ENCODE measurements at regions not wholly inside any gene's neighbourhood (a gene's known extent, or its start where the extent isn't known, plus 50 kb on each side); places are given as distances from the start of the nearest gene placed in this dataset.

GRCh38 chr9:13431222-13431536, 151.7 kb upstream of the MPDZ start:
- Mint-ChIP-seq H3K4me1 (peaks cover 44% of the 10 kb centered on the region), H3K36me3 (no peaks in the 10 kb centered on the region), H3K27ac (no peak overlapping the region), H3K27me3 (ENCODE audit: low read depth) (no peaks in the 10 kb centered on the region), H3K9me3 (no peaks in the 10 kb centered on the region), H3K4me3 (no peak overlapping the region)
- no peak for TF ChIP-seq CTCF (IDR thresholded peaks at IDR 0.05; ENCODE audit: unreplicated experiment)
- DNase-seq (ENCODE audit: low spot score in 2 of 2, unreplicated experiment in 2 of 2): no peak

GRCh38 chr9:13430368-13431221, 151.1 kb upstream of the MPDZ start:
- no peak for DNase-seq (ENCODE audit: low spot score in 2 of 2, unreplicated experiment in 2 of 2)
- Mint-ChIP-seq H3K9me3 (no peaks in the 10 kb centered on the region), H3K36me3 (no peaks in the 10 kb centered on the region), H3K4me3 (no peak overlapping the region), H3K27me3 (ENCODE audit: low read depth) (no peaks in the 10 kb centered on the region), H3K4me1 (peaks cover 46% of the 10 kb centered on the region), H3K27ac (no peak overlapping the region)
- TF ChIP-seq CTCF (IDR thresholded peaks at IDR 0.05; ENCODE audit: unreplicated experiment): no peak

- H3K27ac Mint-ChIP-seq: no peak overlapping the region
- H3K4me3 Mint-ChIP-seq: no peak overlapping the region
- no peaks in the 10 kb centered on the region for H3K36me3 Mint-ChIP-seq
- no peak for TF ChIP-seq CTCF (IDR thresholded peaks at IDR 0.05; ENCODE audit: unreplicated experiment)
- H3K4me1 Mint-ChIP-seq: peaks cover 46% of the 10 kb centered on the region
- no peaks in the 10 kb centered on the region for H3K9me3 Mint-ChIP-seq
- H3K27me3 Mint-ChIP-seq (ENCODE audit: low read depth): no peaks in the 10 kb centered on the region
- no peak for DNase-seq (ENCODE audit: low spot score in 2 of 2, unreplicated experiment in 2 of 2)
Measured at GRCh38 chr9:13429301-13430190, 150.1 kb upstream of the MPDZ start.

GRCh38 chr9:13428766-13429165, 149.3 kb upstream of the MPDZ start:
- Mint-ChIP-seq H3K36me3 (no peaks in the 10 kb centered on the region), H3K4me3 (no peak overlapping the region), H3K4me1 (peaks cover 48% of the 10 kb centered on the region), H3K27me3 (ENCODE audit: low read depth) (no peaks in the 10 kb centered on the region), H3K9me3 (no peaks in the 10 kb centered on the region), H3K27ac (peak overlapping the region; percentile 65)
- DNase-seq (ENCODE audit: low spot score in 2 of 2, unreplicated experiment in 2 of 2): no peak
- no peak for TF ChIP-seq CTCF (IDR thresholded peaks at IDR 0.05; ENCODE audit: unreplicated experiment)

GRCh38 chr9:13427587-13427986, 148.1 kb upstream of the MPDZ start:
- Mint-ChIP-seq H3K4me3 (no peak overlapping the region), H3K36me3 (no peaks in the 10 kb centered on the region), H3K9me3 (no peaks in the 10 kb centered on the region), H3K4me1 (peaks cover 48% of the 10 kb centered on the region), H3K27me3 (ENCODE audit: low read depth) (no peaks in the 10 kb centered on the region), H3K27ac (peak overlapping the region; percentile 75)
- DNase-seq (ENCODE audit: low spot score in 2 of 2, unreplicated experiment in 2 of 2): no peak
- TF ChIP-seq CTCF (IDR thresholded peaks at IDR 0.05; ENCODE audit: unreplicated experiment): peak; percentile 92
